Activated T-cell treated with anti-CD3 and anti-CD28 coated beads for 1 hour (primary cell): ENCODE measurements at regions not wholly inside any gene's neighbourhood (a gene's known extent, or its start where the extent isn't known, plus 50 kb on each side); places are given as distances from the start of the nearest gene placed in this dataset.
"Not testable (repeated sequence)": the region's sequence is repeated elsewhere in the genome, so short reads cannot be mapped to it uniquely, and the experiment has no call there.

ENCODE experiments used
- DNase-seq: peaks from one replicate; pipeline ENCODE4 v3.0.0-alpha.2; 2020; ENCODE audit warnings: low read depth

DNA sequence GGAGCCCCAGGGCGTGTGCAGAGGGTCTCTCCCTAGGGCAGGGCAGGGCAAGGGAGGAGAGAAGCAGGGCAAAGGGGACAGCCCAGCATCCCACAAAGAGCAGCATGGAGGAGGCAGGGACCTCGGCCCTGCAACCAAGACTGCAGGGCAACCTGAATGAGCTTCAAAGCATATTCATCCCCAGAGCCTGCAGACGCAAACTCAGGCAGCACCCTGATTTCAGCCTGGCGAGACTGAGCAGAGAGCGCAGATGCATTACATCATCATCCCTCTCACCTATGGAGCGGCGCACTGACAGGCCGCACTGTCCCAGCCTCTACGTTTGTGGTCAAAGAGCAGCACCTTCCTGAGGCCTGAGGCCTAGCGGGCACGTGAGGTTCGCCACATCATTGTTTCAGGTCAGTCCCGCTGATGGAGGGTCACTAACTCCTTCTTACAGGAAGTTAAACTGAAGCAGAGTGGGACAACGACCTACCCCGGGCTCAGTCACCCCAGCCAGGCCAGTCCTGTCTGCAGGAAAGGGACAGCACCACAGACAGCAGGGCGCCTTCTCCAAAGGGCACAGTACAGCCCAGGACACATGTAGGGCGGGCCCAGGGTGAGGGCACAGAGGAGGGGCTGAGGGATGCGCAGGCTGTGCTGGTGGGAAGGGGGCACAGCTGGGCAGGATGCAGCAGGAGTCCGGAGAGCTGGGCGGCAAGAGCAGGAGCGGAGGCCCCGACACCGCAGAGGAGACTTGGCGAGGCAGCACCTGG is 67.2 kb upstream of the RAB6C start:
- no peak for DNase-seq

DNA sequence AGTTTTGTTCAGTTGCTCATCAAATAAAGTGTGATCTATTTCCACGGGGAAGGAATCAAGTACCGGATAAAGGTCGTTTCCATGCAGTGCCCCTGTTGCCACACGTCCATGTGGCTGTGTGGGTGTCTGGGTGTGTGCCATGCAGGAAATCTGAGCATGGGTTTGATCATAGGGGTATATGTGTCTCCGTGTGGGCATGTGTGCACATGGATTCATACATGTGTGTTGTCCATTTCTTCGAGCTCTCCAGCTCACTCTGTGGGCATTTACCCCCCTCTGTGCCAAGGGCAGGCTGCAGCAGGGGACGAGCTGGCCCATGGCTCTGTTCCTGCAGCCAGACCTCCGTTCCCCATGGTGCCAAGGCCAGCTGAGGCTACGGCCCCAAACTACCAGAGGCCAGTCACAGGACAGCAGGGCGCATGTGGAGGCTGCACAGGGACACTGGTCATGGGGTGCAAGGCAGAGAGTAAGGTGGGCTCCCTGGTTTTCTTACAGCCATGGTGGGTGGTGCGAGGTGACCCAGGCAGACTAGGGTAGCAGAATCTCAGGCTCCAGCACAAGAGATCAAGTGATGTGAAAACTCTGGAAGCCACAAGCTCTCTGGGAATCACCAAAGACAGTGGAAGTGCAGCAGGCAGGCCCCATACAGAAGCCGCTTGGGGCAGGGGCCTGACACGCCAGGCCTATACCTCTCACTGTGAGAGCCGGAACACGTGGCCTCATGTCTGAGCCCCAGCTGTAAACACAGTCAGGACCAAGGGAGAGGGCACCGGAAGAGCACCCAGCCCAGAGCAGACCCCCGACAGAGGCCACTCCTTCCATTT is 66.4 kb upstream of the RAB6C start:
- DNase-seq = no peak

DNA sequence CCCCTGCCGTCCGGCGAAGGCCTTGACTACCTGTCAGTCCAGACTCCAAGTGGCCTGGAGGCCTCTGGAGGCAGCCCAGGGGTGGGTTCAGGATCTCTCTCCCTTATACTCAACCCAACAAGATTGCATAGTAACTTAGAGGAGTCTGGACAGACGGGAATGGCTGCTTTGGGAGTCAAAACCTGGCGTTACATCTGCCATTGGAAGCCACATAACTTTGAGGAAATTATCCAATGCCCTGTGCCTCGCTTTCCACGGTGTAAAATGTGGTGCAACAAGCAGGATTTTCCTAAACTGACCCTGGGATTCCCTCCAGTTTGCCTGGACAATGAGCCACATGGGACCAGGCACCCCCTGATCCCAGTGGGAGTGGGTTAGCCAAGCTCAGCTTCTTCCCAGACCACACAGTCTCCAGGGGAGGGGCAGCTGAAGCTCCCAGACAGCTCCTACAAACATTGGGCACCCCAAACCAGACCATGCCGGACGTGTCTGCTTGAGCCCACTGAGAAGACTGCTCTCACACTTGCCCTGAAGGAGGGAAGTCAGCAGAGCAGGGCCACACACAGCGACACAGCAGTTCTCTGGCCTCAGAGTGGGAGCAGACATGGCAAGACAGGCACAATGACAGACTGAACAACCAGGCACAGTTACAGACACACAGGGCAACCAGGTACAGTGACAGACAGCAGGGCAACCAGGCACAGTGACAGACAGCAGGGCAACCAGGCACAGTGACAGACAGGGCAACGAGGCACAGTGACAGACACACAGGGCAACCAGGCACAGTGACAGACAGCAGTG is 65.6 kb upstream of the RAB6C start:
- no peak for DNase-seq

DNA sequence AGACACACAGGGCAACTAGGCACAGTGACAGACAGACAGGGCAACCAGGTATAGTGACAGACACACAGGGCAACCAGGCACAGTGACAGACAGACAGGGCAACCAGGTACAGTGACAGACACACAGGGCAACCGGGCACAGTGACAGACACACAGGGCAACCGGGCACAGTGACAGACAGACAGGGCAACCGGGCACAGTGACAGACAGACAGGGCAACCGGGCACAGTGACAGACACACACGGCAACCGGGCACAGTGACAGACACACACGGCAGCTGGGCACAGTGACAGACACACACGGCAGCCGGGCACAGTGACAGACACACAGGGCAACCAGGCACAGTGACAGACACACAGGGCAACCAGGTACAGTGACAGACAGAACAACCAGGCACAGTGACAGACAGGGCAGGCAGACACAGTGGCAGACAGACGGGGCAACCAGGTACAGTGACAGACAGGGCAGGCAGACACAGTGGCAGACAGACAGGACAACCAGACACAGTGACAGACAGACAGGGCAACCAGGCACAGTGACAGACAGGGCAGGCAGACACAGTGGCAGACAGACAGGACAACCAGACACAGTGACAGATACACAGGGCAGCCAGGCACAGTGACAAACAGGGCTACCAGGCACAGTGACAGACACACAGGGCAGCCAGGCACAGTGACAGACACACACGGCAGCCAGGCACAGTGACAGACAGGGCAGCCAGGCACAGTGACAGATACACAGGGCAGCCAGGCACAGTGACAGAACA is 64.7 kb upstream of the RAB6C start:
- DNase-seq = no peak

DNA sequence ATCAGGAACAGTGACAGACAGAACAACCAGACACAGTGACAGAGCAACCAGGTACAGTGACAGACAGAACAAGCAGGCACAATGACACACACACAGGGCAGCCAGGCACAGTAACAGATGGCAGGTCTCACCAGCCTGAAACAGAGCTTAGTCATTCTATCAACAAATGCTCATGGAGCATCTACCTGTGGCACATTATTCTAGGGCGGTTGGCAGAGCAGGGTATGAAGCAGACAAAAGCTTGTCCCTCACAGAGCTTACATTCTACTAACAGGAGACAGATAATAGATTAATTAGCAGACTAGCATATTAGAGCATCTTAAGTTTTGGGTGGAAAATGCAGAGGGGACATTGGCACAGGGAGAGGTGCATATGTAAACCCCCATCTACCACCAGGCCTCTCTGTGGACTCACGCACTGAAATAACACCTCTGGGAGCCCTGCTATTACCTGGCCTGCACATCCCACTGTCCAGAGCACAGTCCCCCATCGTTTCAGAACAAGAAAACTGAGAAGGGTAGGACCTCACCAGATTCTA is 64.1 kb upstream of the RAB6C start:
- DNase-seq = no peak

DNA sequence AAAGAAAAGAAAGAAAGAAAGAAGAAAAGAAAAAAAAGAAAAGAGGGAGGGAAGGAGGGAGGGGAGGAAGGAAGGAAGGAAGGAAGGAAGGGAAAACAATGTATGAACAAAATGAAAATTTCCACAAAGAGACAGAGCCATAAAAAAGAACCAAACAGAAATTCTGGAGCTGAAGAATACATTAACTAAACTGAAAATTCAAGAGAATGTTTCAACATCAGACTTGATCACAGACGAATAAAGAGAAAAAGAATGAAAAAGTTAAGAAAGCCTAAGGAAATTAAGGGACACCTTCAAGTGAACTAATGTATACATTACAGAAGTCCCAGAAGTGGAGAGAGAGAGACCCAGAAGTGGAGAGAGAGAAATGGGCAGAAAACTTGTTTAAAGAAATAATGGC is 60.9 kb upstream of the RAB6C start:
- DNase-seq = no peak

DNA sequence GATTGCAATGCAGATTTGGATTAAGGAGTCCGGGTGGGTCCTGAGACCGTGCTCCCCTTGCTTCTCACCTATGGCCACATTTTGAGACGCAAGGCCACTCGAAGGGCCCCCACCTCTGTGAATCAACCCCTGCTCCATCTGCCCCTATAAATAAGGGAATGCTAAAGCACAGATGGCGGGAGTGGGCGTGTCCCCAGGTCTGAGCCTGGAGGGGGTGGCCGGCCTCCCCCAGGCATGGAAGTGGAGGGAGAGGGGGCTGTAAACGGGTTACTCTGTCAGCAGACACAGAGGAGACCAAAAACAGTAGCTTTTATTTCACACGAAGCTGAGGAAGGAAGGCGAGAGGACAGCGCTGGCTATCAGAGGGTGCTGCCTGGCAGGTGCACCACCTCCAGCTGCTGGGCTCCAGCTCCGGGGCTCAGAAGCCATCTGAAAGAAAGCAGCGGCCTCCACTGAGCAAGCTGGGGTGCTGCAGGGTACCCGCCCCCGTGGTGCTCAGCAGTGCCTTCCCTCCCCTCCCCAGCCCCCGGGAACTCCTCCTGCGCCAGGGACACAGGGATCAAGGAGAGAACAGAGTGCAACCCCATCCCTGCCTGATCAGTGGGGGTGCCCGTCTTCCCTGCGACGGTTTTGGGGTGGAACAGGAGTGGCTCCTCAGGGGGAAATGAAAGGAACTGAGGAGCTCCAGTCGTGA is 56.7 kb upstream of the RAB6C start:
- DNase-seq = no peak

DNA sequence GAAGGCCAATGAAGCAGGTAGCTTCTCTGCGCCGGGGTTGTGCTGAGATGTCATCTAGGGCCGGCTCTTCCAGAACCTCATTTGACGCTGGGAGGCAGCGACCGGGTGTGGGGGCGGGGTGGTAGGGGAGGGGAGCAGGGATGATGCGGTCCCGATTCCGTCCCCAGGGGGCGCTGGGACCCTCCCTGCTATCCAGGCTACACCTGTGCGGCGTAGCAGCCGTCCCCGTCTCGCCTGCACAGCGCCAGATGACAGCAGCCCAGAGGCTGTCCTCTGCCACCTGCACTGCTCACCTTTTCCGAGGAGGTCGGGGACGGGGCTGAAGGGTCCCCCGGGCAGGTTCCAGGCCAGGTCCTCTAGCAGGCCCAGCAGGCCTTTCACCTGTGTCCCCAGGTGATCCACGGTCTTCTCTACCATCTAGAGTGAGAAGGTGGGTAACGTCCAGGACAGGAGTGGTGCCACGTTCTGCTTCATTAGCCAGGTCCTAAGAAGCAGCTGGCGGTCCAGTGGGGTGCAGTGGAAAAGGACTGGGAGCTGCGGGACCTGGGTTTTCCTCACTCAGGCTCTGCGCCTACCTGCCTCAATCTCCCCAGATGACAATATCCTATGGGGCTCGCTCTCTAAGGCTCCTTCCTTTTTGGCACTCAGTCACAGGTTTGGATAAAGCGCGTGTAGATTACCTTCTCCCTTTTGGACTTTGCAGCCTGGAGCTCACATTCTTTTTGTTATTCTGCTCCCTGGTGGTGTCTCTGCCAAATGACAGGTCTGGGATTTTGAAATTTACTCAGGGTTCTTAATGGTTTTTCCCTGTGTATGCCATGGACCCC is 56.0 kb upstream of the RAB6C start:
- DNase-seq = no peak

DNA sequence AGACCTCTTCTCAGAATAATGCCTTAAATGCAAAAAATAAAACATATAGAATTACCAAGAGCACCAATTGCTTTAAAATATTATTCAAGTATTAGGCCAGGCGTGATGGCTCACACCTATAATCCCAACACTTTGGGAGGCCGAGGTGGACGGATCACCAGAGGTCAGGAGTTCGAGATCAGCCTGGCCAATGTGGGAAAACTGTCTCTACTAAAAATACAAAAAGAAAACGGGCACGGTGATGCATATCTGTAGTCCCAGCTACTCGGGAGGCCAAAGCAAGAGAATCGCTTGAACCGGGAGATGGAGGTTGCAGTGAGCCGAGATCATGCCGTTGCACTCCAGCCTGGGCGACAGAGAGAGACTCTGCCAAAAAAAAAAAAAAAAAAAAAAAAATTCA is 55.4 kb upstream of the RAB6C start:
- not testable (repeated sequence) for DNase-seq

DNA sequence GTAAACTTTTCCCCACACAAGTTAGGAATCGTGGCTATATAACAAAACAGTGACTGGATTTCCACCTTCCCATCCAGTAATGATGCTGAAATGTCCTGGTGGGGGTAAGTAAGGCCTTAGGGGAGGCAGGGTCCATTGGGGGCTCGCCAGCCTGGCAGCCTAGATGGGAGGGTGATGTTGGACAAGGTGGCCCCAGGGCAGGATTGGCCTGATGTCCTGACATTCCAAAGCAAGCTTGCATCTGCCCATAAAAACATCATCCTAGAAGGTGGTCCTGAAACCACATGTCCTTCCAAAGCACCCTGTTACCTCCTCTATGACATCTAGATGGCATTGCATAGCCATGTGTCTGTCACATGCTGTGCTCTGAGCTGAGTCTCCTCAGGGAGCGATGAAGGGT is 54.1 kb upstream of the RAB6C start:
- DNase-seq = no peak

DNA sequence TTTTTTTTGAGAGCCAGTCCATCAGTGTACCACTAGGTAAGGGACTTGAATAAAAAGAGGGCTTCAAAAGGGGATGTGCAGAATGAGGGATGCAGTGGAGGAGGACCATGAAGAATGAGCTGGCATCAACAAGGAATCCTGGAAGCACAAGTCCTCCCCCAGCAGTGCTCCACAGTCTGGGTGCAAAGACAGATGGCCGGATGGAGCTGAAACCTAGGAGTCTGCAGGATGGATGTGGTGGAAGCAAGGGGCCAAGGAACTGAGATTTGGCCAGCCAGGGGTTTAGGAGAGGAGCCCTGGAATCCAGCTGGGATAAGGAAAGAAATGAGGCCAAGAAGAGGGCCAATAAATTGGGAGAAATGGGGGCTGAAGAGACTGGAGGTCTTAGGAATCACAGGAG is 51.8 kb upstream of the RAB6C start:
- no peak for DNase-seq

DNA sequence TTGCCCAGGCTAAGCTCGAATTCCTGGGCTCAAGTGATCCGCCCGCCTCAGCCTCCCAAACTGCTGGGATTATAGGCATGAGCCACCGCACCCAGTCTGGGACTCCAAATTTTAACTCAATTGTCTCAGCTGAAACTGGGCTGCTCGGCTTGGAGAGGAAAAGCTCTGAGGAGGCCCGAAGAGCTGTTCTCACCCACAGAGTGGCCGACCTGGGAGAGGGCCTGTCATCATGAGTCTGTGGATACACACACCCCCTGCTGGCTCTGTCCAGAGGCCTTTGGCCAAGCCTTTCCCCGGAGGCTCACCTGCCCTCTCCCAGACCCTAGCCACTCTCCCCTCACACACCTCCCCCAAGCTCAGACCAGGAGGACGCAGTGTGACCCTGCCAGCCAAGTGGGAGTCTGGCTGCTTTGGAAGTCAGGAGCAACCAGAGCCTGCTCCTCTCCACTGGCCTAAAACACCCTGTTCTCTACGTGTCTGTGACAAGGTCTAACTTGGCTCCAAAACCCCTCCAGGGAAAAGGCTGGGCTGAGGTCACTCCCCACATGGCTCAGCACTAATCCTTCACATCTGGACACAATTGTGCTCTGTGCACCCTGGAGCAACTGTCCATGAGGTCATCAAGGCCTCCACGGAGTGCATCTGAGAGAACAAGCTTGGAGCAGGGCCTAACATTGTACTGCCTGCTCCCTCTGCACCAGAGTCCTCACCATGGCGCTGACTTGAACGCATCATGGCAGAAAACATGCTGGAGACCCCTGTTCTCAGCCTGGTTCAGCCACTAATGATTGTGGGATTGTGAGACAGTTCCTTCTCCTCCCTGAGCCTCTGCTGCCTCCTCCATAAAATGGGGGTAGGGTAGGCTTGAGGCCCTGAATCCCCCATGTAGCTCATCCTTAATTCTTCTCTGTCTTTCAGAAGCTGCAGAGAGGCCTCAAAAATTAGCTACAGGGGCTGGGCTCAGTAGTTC is 49.9 kb upstream of the RAB6C start:
- DNase-seq = no peak
